Uterus (tissue), 3 donors: ENCODE measurements at regions not wholly inside any gene's neighbourhood (a gene's known extent, or its start where the extent isn't known, plus 50 kb on each side); places are given as distances from the start of the nearest gene placed in this dataset.

Experiments
- DNase-seq, 2 donors: peaks; one replicate each; pipeline ENCODE4 v3.0.0-alpha.2; 2019 to 2020
- H3K27ac ChIP-seq, 2 donors: fragments of 200-600 bp; sonication (generic); 1 replicate in 1 of 2; 2 replicates in 1 of 2; pipeline ENCODE4 v1.5.1; 2016 to 2018
- H3K27me3 ChIP-seq, 2 donors: fragments of 200-600 bp; sonication (generic); one replicate each; pipeline ENCODE4 v1.5.1; 2018 to 2019; ENCODE audit warnings: control low read depth in 1 of 2
- H3K36me3 ChIP-seq, 2 donors: fragments of 200-600 bp; sonication (generic); one replicate each; pipeline ENCODE4 v1.5.1; 2019; ENCODE audit warnings: control low read depth in 1 of 2
- H3K4me1 ChIP-seq, 2 donors: fragments of 200-600 bp; sonication (generic); one replicate each; pipeline ENCODE4 v1.5.1; 2018 to 2019; ENCODE audit warnings: control low read depth in 1 of 2
- H3K4me3 ChIP-seq, 2 donors: fragments of 200-600 bp; sonication (generic); 1 replicate in 1 of 2; 2 replicates in 1 of 2; pipeline ENCODE4 v1.5.1; 2018 to 2019; ENCODE audit warnings: mild to moderate bottlenecking in 1 of 2
- H3K9me3 ChIP-seq, 2 donors: fragments of 200-600 bp; sonication (generic); one replicate each; pipeline ENCODE4 v1.5.1; 2019; ENCODE audit warnings: control low read depth in 1 of 2
- POLR2A ChIP-seq, 2 donors: fragments of 450-650 bp; IDR thresholded peaks; one replicate each; pipeline ENCODE4 v1.6.1; 2016; ENCODE audit warnings: antibody characterized with exemption in 2 of 2, mild to moderate bottlenecking in 1 of 2, moderate library complexity in 1 of 2
- intact Hi-C: fragments of 100-400 bp; cut with DNase I; formaldehyde crosslinking; loops from one replicate; pipeline ENCODE4 v1.15.1; 2023; ENCODE audit warnings: low total_unique reads
- TF ChIP-seq, protein P1 (sequence below), 4 experiments: fragments of 200-600 bp in 2 of 4; fragments of 450-650 bp in 2 of 4; sonication (generic) in 2 of 4; IDR thresholded peaks; one replicate each; pipeline ENCODE4 v1.5.1; 2016 to 2019; ENCODE audit warnings: antibody characterized with exemption in 4 of 4, mild to moderate bottlenecking in 2 of 4, moderate library complexity in 1 of 4
- donor health status: DM: yes; HTN: yes; CAD: no.

GRCh38 chr1:240030236-240030635 is 61.4 kb upstream of the FMN2 start:
- intact Hi-C loops = no loop called here
- Histone ChIP-seq H3K27ac (no peak overlapping the region), H3K36me3 (no peaks in the 10 kb centered on the region), H3K4me3 (no peak overlapping the region), H3K4me1 (no peaks in the 10 kb centered on the region), H3K27me3 (no peaks in the 10 kb centered on the region), H3K9me3 (no peaks in the 10 kb centered on the region)
- DNase-seq = no peak
- TF ChIP-seq, protein P1, sequence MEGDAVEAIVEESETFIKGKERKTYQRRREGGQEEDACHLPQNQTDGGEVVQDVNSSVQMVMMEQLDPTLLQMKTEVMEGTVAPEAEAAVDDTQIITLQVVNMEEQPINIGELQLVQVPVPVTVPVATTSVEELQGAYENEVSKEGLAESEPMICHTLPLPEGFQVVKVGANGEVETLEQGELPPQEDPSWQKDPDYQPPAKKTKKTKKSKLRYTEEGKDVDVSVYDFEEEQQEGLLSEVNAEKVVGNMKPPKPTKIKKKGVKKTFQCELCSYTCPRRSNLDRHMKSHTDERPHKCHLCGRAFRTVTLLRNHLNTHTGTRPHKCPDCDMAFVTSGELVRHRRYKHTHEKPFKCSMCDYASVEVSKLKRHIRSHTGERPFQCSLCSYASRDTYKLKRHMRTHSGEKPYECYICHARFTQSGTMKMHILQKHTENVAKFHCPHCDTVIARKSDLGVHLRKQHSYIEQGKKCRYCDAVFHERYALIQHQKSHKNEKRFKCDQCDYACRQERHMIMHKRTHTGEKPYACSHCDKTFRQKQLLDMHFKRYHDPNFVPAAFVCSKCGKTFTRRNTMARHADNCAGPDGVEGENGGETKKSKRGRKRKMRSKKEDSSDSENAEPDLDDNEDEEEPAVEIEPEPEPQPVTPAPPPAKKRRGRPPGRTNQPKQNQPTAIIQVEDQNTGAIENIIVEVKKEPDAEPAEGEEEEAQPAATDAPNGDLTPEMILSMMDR (IDR thresholded peaks at IDR 0.05) = no peak
- no peak for TF ChIP-seq POLR2A (IDR thresholded peaks at IDR 0.05)

DNA sequence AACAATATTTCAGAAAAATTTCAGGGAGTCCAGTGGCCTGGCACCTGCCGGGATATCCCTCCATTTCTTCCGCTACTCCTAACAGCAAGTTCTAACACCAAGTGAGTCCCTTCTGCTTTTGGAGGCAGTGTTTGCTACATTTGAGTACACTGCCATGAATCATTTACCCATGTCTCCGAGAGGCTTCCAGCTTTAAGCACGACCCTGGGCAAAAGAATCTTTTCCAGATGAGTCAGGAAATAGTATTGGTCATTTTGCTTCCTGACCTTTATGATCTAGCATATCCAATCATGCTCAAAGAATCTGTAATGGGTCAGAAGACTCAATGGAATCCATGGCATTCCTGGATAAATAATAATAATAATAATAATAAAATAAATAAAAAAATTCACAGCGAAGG is 60.7 kb upstream of the FMN2 start:
- TF ChIP-seq POLR2A (IDR thresholded peaks at IDR 0.05) = no peak
- no peak for DNase-seq
- no peak overlapping the region for H3K27ac ChIP-seq
- no peak overlapping the region for H3K4me3 ChIP-seq
- H3K4me1 ChIP-seq = no peaks in the 10 kb centered on the region
- H3K9me3 ChIP-seq = no peaks in the 10 kb centered on the region
- no peaks in the 10 kb centered on the region for H3K27me3 ChIP-seq
- intact Hi-C loops = no loop called here
- no peaks in the 10 kb centered on the region for H3K36me3 ChIP-seq

DNA sequence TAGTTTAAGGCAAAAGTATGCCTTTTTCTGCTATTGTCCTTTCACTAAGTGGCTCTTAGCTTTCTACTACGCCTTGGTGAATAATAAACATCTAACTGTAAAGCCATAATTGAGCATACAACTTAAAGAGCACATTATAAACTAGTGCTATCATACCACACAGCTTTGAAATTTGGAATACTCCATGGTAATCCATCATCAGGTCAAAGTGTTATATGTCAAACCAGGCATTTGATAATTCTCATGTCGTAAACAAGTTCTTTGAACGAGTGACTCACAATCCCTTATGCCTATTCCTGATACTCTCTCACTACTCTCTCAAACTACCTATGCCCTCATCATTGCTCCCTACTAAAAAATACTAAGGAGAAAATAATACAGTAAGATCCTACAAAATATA is 60.3 kb upstream of the FMN2 start:
- TF ChIP-seq POLR2A (IDR thresholded peaks at IDR 0.05) = no peak
- TF ChIP-seq, protein P1 (IDR thresholded peaks at IDR 0.05) = no peak
- H3K4me1 ChIP-seq = no peaks in the 10 kb centered on the region
- H3K27ac ChIP-seq = no peak overlapping the region
- H3K4me3 ChIP-seq = no peak overlapping the region
- intact Hi-C loops = no loop called here
- H3K27me3 ChIP-seq = no peaks in the 10 kb centered on the region
- no peaks in the 10 kb centered on the region for H3K36me3 ChIP-seq
- DNase-seq = no peak
- no peaks in the 10 kb centered on the region for H3K9me3 ChIP-seq

GRCh38 chr1:240033406-240033805 is 58.3 kb upstream of the FMN2 start:
- no peaks in the 10 kb centered on the region for H3K36me3 ChIP-seq
- no peak overlapping the region for H3K27ac ChIP-seq
- no peak for DNase-seq
- no peaks in the 10 kb centered on the region for H3K9me3 ChIP-seq
- no peaks in the 10 kb centered on the region for H3K27me3 ChIP-seq
- H3K4me3 ChIP-seq = no peak overlapping the region
- intact Hi-C loops = no loop called here
- no peak for TF ChIP-seq POLR2A (IDR thresholded peaks at IDR 0.05)
- H3K4me1 ChIP-seq = no peaks in the 10 kb centered on the region

GRCh38 chr1:240036526-240036925 is 55.2 kb upstream of the FMN2 start:
- Histone ChIP-seq H3K9me3 (no peaks in the 10 kb centered on the region), H3K27me3 (no peaks in the 10 kb centered on the region), H3K4me1 (no peaks in the 10 kb centered on the region), H3K27ac (no peak overlapping the region), H3K36me3 (no peaks in the 10 kb centered on the region), H3K4me3 (no peak overlapping the region)
- TF ChIP-seq, protein P1 (IDR thresholded peaks at IDR 0.05) = no peak
- TF ChIP-seq POLR2A (IDR thresholded peaks at IDR 0.05) = no peak
- DNase-seq = no peak
- intact Hi-C loops = no loop called here
